ENCODE measurements at regions not wholly inside any gene's neighbourhood (a gene's known extent, or its start where the extent isn't known, plus 50 kb on each side); places are given as distances from the start of the nearest gene placed in this dataset.
"Not testable (repeated sequence)": the region's sequence is repeated elsewhere in the genome, so short reads cannot be mapped to it uniquely, and the experiment has no call there.

- in situ Hi-C loops (cut with HindIII; ENCODE audit: low pct_ligation_motif_present, low sequenced_read_pairs) = no loop called here
Observed at GRCh38 chr17:21493993-21494392, 117.8 kb downstream of the KCNJ12 start.

DNA sequence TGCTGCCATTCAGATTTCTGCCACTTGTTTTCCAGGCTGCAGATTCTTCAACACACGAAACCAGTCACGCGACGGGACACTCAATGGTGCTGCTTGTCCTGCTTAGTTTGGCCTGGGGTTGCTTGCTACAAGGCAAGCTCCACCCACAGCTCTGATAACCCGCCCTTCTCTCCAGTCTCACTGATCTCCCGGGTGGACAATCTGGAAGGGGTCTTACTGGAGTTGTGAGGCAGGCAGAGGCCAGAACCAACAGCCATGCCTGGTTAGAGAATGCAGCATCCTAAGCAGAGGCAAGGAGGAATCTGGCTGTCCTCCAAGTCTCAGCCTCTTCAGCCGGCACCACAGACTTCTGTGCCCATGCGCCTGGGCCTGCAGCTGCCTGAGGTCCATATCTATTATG lies 119.1 kb downstream of the KCNJ12 start:
- Histone ChIP-seq H3K27me3 (replicated peaks) (peaks cover 2% of the 10 kb centered on the region), H3K4me3 (ENCODE audit: low read depth, low read length) (no peak overlapping the region), H3K27ac (no peak overlapping the region), H3K36me3 (replicated peaks) (no peaks in the 10 kb centered on the region)
- in situ Hi-C loops (cut with HindIII; ENCODE audit: low pct_ligation_motif_present, low sequenced_read_pairs) = no loop called here
- TF ChIP-seq CTCF (IDR thresholded peaks at IDR 0.05; ENCODE audit: low read depth, low read length, missing control alignments) = no peak
- no peak for DNase-seq

More at GRCh38 chr17:21493993-21494392, 117.8 kb downstream of the KCNJ12 start:
- H3K27me3 ChIP-seq (replicated peaks) = no peaks in the 10 kb centered on the region
- no peak overlapping the region for H3K4me3 ChIP-seq (ENCODE audit: low read depth, low read length)
- no peak overlapping the region for H3K27ac ChIP-seq
- no peak for DNase-seq
- TF ChIP-seq CTCF (IDR thresholded peaks at IDR 0.05; ENCODE audit: low read depth, low read length, missing control alignments) = no peak
- no peaks in the 10 kb centered on the region for H3K36me3 ChIP-seq (replicated peaks)

GRCh38 chr17:21500064-21500463 lies 123.9 kb downstream of the KCNJ12 start:
- Histone ChIP-seq H3K27me3 (replicated peaks) (peaks cover 2% of the 10 kb centered on the region), H3K27ac (no peak overlapping the region), H3K4me3 (ENCODE audit: low read depth, low read length) (no peak overlapping the region), H3K36me3 (replicated peaks) (no peaks in the 10 kb centered on the region)
- TF ChIP-seq CTCF (IDR thresholded peaks at IDR 0.05; ENCODE audit: low read depth, low read length, missing control alignments) = no peak
- in situ Hi-C loops (cut with HindIII; ENCODE audit: low pct_ligation_motif_present, low sequenced_read_pairs) = no loop called here
- DNase-seq = no peak

DNA sequence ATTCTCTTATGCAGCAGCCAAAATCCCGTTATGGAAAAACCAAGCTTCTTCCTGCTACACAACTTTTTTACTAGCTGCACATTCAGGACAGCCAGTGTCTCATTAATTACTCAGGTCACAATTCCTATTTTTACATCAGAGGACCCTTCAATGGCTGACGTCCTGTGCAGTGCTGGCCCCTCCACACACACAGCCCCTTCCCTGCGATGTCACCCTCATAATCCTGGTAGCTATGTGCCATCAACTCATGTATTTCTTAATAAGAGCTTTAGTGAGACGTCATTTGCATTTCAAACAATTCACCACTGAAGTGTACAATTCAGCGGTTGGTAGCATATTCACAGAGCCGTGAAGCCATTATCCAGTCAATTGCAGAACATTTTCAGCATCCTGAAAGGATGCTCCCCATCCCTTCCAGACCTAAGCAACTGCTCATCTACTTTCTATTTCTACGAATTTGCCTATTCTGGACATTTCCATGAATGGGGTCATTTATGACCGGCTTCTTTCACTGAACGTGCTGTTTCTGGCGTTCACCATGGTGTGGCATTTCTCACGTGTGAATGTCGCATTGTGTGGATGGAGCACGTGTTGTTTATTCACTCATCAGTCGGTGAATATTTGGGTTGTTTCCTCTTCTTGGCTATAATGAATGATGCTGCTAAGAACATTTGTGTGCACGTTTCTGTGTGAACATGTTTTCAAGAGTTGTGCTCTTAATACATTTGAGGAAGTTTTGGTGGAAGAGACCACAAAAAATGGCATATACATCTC lies 126.0 kb downstream of the KCNJ12 start:
- H3K36me3 ChIP-seq (replicated peaks); H3K27ac ChIP-seq; in situ Hi-C loops (cut with HindIII; ENCODE audit: low pct_ligation_motif_present, low sequenced_read_pairs); DNase-seq; H3K4me3 ChIP-seq (ENCODE audit: low read depth, low read length); H3K27me3 ChIP-seq (replicated peaks): not testable (repeated sequence)

DNA sequence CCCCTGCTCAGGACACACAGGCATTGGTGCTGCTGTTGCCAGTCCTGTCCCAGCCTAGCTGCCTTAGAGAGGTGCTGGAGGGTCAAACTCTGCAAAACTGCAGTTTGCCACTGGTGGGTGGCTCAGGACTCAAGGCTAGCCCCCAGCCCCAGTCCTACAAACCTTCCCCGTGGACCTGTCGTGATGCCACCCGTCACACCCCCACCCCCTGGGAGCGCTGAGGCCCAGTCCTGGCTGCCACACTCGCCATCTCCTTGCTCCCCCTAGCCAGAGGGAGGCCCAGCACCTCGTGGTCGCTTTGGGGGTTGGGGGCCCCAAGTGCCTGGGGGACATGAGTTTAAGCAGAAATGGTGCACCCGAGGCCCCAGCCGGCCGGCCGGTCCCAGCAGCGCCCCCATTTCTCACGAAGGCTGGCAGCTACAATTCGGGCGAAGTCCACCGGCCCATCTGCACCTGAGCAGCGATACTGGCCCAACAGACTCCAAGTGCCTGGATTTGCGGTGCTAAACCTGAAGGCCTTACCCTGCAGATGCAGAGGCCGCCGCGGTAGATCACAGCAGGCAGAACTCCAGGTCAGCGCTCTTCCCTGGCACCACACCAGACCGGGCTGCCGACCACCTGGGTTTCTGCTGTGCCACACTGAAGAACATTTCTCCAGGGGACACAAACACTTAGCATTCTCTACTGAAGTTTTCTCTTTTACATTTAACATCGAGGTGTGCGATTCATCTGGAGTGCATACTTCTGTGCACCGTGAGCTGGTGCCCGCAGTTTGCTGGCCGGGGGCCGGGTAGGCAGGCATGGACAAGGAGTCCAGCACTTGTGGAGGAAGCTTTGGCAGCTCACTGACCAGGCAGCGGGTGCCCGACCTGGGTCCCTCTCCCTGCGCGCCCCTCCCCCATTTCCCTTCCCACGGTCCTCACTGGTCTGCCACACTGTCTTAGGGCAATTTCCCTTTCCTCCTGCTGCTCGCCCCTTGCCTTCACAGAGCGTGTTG lies 130.0 kb downstream of the KCNJ12 start:
- Histone ChIP-seq H3K4me3 (ENCODE audit: low read depth, low read length) (no peak overlapping the region), H3K36me3 (replicated peaks) (no peaks in the 10 kb centered on the region), H3K27me3 (replicated peaks) (no peaks in the 10 kb centered on the region), H3K27ac (no peak overlapping the region)
- no peak for TF ChIP-seq CTCF (IDR thresholded peaks at IDR 0.05; ENCODE audit: low read depth, low read length, missing control alignments)
- no peak for DNase-seq
- in situ Hi-C loops (cut with HindIII; ENCODE audit: low pct_ligation_motif_present, low sequenced_read_pairs) = no loop called here

GRCh38 chr17:21507806-21508205 lies 131.6 kb downstream of the KCNJ12 start:
- H3K27me3 ChIP-seq (replicated peaks); DNase-seq; H3K4me3 ChIP-seq (ENCODE audit: low read depth, low read length); H3K27ac ChIP-seq; in situ Hi-C loops (cut with HindIII; ENCODE audit: low pct_ligation_motif_present, low sequenced_read_pairs); H3K36me3 ChIP-seq (replicated peaks): not testable (repeated sequence)
